Liver (tissue), 8 donors: ENCODE measurements at regions not wholly inside any gene's neighbourhood (a gene's known extent, or its start where the extent isn't known, plus 50 kb on each side); places are given as distances from the start of the nearest gene placed in this dataset.

Experiments used
- DNase-seq: peaks from one replicate; pipeline ENCODE4 v3.0.0-alpha.2; 2017; ENCODE audit warnings: low spot score
- H3K27ac ChIP-seq, 2 donors: one replicate each; pipeline ENCODE4 v1.7.0; 2013; ENCODE audit warnings: inconsistent platforms in 2 of 2, low read length in 2 of 2, control low read depth in 1 of 2, low read depth in 1 of 2, mild to moderate bottlenecking in 1 of 2
- H3K27me3 ChIP-seq, 4 donors: one replicate each; pipeline versions ENCODE4 v1.6.1 to v1.7.0; 2013; ENCODE audit warnings: low read length in 3 of 4, inconsistent platforms in 1 of 4, mild to moderate bottlenecking in 1 of 4, moderate library complexity in 1 of 4; ENCODE audit not compliant: control insufficient read depth in 4 of 4, insufficient read depth in 4 of 4
- H3K36me3 ChIP-seq, 4 donors: one replicate each; pipeline versions ENCODE4 v1.6.1 to v1.7.0; 2013; ENCODE audit warnings: low read length in 3 of 4, mild to moderate bottlenecking in 3 of 4, low read depth in 1 of 4, moderate library complexity in 1 of 4; ENCODE audit not compliant: control insufficient read depth in 4 of 4, insufficient read depth in 3 of 4
- H3K4me1 ChIP-seq, 4 donors: one replicate each; pipeline versions ENCODE4 v1.6.1 to v1.7.0; 2013; ENCODE audit warnings: low read length in 3 of 4, mild to moderate bottlenecking in 3 of 4, moderate library complexity in 1 of 4; ENCODE audit not compliant: control insufficient read depth in 4 of 4, insufficient read depth in 4 of 4
- H3K4me3 ChIP-seq, 3 donors: one replicate each; pipeline versions ENCODE4 v1.6.1 to v1.7.0; 2013; ENCODE audit warnings: low read length in 3 of 3, control low read depth in 1 of 3, low read depth in 1 of 3, mild to moderate bottlenecking in 1 of 3
- H3K9ac ChIP-seq, 2 donors: one replicate each; pipeline ENCODE4 v1.7.0; 2013; ENCODE audit warnings: low read length in 2 of 2, mild to moderate bottlenecking in 2 of 2, moderate library complexity in 2 of 2, control low read depth in 1 of 2, low read depth in 1 of 2
- H3K9me3 ChIP-seq, 4 donors: one replicate each; pipeline versions ENCODE4 v1.6.1 to v1.7.0; 2013; ENCODE audit warnings: low read length in 3 of 4; ENCODE audit not compliant: control insufficient read depth in 4 of 4
- ATF3 ChIP-seq: IDR thresholded peaks from 2 replicates; pipeline ENCODE4 v1.6.1; 2016; ENCODE audit warnings: antibody characterized with exemption
- CTCF ChIP-seq: fragments of 150-350 bp; IDR thresholded peaks from 2 replicates; pipeline ENCODE4 v1.5.1; 2017; ENCODE audit warnings: improper control_type of control experiment, low read depth, low read length; ENCODE audit not compliant: missing input control
- EGR1 ChIP-seq, 2 donors: IDR thresholded peaks; 2 replicates each; pipeline ENCODE4 v1.6.1; 2016 to 2018; ENCODE audit warnings: antibody characterized with exemption in 2 of 2, low read depth in 2 of 2
- FOXA1 ChIP-seq: IDR thresholded peaks from 2 replicates; pipeline ENCODE4 v1.6.1; 2016; ENCODE audit warnings: antibody characterized with exemption
- FOXA2 ChIP-seq: IDR thresholded peaks from 2 replicates; pipeline ENCODE4 v1.6.1; 2016; ENCODE audit warnings: antibody characterized with exemption
- GABPA ChIP-seq, 2 donors: IDR thresholded peaks in 1 of 2; conservative IDR thresholded peaks in 1 of 2; 2 replicates each; pipeline ENCODE4 v1.6.1; 2016; ENCODE audit warnings: antibody characterized with exemption in 2 of 2, mild to moderate bottlenecking in 1 of 2, moderate library complexity in 1 of 2
- HNF4A ChIP-seq, 2 donors: conservative IDR thresholded peaks; 2 replicates each; pipeline ENCODE4 v1.6.1; 2016; ENCODE audit warnings: antibody characterized with exemption in 2 of 2, mild to moderate bottlenecking in 2 of 2
- HNF4G ChIP-seq: IDR thresholded peaks from 2 replicates; pipeline ENCODE4 v1.6.1; 2016; ENCODE audit warnings: antibody characterized with exemption
- MAX ChIP-seq: IDR thresholded peaks from 2 replicates; pipeline ENCODE4 v1.6.1; 2016; ENCODE audit warnings: antibody characterized with exemption
- NR2F2 ChIP-seq: IDR thresholded peaks from 2 replicates; pipeline ENCODE4 v1.6.1; 2016; ENCODE audit warnings: antibody characterized with exemption
- RAD21 ChIP-seq, 2 donors: IDR thresholded peaks; 2 replicates each; pipeline ENCODE4 v1.6.1; 2016; ENCODE audit warnings: antibody characterized with exemption in 2 of 2, mild to moderate bottlenecking in 2 of 2
- REST ChIP-seq: IDR thresholded peaks from 2 replicates; pipeline ENCODE4 v1.6.1; 2016; ENCODE audit warnings: antibody characterized with exemption, mild to moderate bottlenecking
- RXRA ChIP-seq, 2 donors: IDR thresholded peaks; 2 replicates each; pipeline ENCODE4 v1.6.1; 2017 to 2018; ENCODE audit warnings: antibody characterized with exemption in 2 of 2, mild to moderate bottlenecking in 1 of 2
- SP1 ChIP-seq: IDR thresholded peaks from 2 replicates; pipeline ENCODE4 v1.6.1; 2018; ENCODE audit warnings: antibody characterized with exemption, mild to moderate bottlenecking
- TAF1 ChIP-seq: conservative IDR thresholded peaks from 2 replicates; pipeline ENCODE4 v1.6.1; 2016; ENCODE audit warnings: antibody characterized with exemption, mild to moderate bottlenecking
- YY1 ChIP-seq: IDR thresholded peaks from 2 replicates; pipeline ENCODE4 v1.6.1; 2016; ENCODE audit warnings: antibody characterized with exemption, mild to moderate bottlenecking
- WGBS: extraction: QIAGEN DNeasy Blood & Tissue Kit; methylation state at CpG from one replicate; pipeline ENCODE4 v1.1.7; 2013; 5-methylcytosine and 5-hydroxymethylcytosine counted together
- TF ChIP-seq, protein P1 (sequence below): IDR thresholded peaks from 2 replicates; pipeline ENCODE4 v1.6.1; 2016; ENCODE audit warnings: antibody characterized with exemption
- donor health status: healthy.
- donor health status: healthy.
- donor health status: healthy.
- donor health status: healthy.
- donor health status: healthy.

DNA sequence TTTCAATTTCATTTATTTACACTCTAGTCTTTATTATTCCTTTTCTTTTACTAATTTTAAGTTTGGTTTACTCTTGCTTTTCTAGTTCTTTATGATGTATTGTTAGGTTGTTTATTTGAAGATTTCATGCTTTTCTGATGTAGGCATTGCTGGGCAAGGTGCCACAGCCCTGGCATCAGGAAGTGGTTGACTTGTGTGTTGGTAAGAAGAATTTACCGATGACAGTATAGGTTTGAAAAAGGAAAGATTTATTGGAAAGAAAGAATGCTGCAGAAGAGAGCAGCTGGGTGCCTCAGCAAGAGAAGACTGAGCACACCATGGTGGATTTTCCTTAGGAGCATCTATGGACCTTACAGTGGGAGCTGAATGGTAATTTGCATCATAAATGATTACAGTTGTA, 153.2 kb downstream of the KLF8 start:
- Histone ChIP-seq H3K4me1 (no peaks in the 10 kb centered on the region), H3K27me3 (no peaks in the 10 kb centered on the region), H3K27ac (no peak overlapping the region), H3K9ac (no peak overlapping the region), H3K4me3 (no peak overlapping the region), H3K36me3 (no peaks in the 10 kb centered on the region), H3K9me3 (no peaks in the 10 kb centered on the region)
- WGBS: 73% methylated on average over 1 of the region's 1 CpG
- DNase-seq: no peak
- no peak for TF ChIP-seq SP1
- TF ChIP-seq FOXA1: no peak
- no peak for TF ChIP-seq CTCF
- no peak for TF ChIP-seq HNF4G
- TF ChIP-seq, protein P1, sequence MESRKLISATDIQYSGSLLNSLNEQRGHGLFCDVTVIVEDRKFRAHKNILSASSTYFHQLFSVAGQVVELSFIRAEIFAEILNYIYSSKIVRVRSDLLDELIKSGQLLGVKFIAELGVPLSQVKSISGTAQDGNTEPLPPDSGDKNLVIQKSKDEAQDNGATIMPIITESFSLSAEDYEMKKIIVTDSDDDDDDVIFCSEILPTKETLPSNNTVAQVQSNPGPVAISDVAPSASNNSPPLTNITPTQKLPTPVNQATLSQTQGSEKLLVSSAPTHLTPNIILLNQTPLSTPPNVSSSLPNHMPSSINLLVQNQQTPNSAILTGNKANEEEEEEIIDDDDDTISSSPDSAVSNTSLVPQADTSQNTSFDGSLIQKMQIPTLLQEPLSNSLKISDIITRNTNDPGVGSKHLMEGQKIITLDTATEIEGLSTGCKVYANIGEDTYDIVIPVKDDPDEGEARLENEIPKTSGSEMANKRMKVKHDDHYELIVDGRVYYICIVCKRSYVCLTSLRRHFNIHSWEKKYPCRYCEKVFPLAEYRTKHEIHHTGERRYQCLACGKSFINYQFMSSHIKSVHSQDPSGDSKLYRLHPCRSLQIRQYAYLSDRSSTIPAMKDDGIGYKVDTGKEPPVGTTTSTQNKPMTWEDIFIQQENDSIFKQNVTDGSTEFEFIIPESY: no peak
- no peak for TF ChIP-seq GABPA (IDR thresholded peaks at IDR 0.05 in 1 of 2, conservative IDR thresholded peaks at IDR 0.05 in 1 of 2)
- no peak for TF ChIP-seq EGR1 (IDR thresholded peaks at IDR 0.05; ENCODE audit: low read depth in 2 of 2)
- TF ChIP-seq ATF3: no peak
- TF ChIP-seq HNF4A (conservative IDR thresholded peaks at IDR 0.05): no peak
- TF ChIP-seq YY1: no peak
- TF ChIP-seq RAD21 (IDR thresholded peaks at IDR 0.05): no peak
- TF ChIP-seq NR2F2: no peak
- no peak for TF ChIP-seq TAF1
- TF ChIP-seq MAX: no peak
- no peak for TF ChIP-seq FOXA2
- TF ChIP-seq REST: no peak
- TF ChIP-seq RXRA (IDR thresholded peaks at IDR 0.05): no peak

DNA sequence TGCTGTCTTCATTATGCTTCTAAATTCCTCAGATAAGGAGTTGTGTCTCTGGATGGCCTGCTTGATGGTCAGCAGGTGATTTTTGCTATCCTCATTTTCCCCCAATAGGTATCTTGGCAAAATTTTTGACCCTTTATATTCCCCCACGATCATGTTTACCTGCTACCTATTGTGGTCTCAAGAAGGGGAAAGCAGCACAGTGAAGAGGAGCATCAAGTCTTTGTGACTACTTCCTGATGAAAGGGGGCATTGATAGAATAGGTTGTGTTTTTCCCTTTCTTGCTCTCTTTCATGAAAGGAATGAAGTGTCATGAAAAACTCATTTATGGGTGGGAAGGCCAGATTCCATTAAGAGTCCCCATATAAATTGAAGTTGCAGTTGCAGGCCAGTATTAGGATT, 153.8 kb downstream of the KLF8 start:
- no peak overlapping the region for H3K4me3 ChIP-seq
- TF ChIP-seq TAF1 (no peak), GABPA (IDR thresholded peaks at IDR 0.05 in 1 of 2, conservative IDR thresholded peaks at IDR 0.05 in 1 of 2) (no peak), FOXA1 (no peak), NR2F2 (no peak), YY1 (no peak)
- H3K9ac ChIP-seq: no peak overlapping the region
- H3K4me1 ChIP-seq: no peaks in the 10 kb centered on the region
- WGBS: 51% methylated on average over 1 of the region's 1 CpG
- H3K27me3 ChIP-seq: no peaks in the 10 kb centered on the region
- H3K9me3 ChIP-seq: no peaks in the 10 kb centered on the region
- no peak for DNase-seq
- H3K27ac ChIP-seq: no peak overlapping the region
- H3K36me3 ChIP-seq: no peaks in the 10 kb centered on the region
